Neural crest cell (in vitro differentiated cells): ENCODE measurements at regions not wholly inside any gene's neighbourhood (a gene's known extent, or its start where the extent isn't known, plus 50 kb on each side); places are given as distances from the start of the nearest gene placed in this dataset.

Source experiments
- DNase-seq: peaks from one replicate; pipeline ENCODE4 v3.0.0; 2021; ENCODE audit warnings: low read depth, mixed read lengths, low spot score
- H3K27ac Mint-ChIP-seq: one replicate; pipeline ENCODE4 v1.8.0; 2021; ENCODE audit warnings: mild to moderate bottlenecking, mixed read lengths; ENCODE audit not compliant: unreplicated experiment
- H3K27me3 Mint-ChIP-seq: 2 replicates; pipeline ENCODE4 v1.8.0; 2021; ENCODE audit warnings: low read depth, mild to moderate bottlenecking, mixed read lengths
- H3K36me3 Mint-ChIP-seq: 2 replicates; pipeline ENCODE4 v1.8.0; 2021; ENCODE audit warnings: low read depth, mild to moderate bottlenecking, mixed read lengths
- H3K4me1 Mint-ChIP-seq: 2 replicates; pipeline ENCODE4 v1.8.0; 2021; ENCODE audit warnings: mixed read lengths
- H3K4me3 Mint-ChIP-seq: one replicate; pipeline ENCODE4 v1.8.0; 2021; ENCODE audit warnings: mild to moderate bottlenecking, mixed read lengths
- H3K9me3 Mint-ChIP-seq: 2 replicates; pipeline ENCODE4 v1.8.0; 2021; ENCODE audit warnings: mixed read lengths
- CTCF ChIP-seq: fragments of 200-600 bp; sonication (generic); conservative IDR thresholded peaks from 2 replicates; pipeline ENCODE4 v1.5.0; 2021; ENCODE audit warnings: antibody characterized with exemption, mild to moderate bottlenecking

- no peaks in the 10 kb centered on the region for H3K27me3 Mint-ChIP-seq
- peaks cover 2% of the 10 kb centered on the region for H3K9me3 Mint-ChIP-seq
- H3K4me1 Mint-ChIP-seq, result no peaks in the 10 kb centered on the region
- no peak for DNase-seq
- TF ChIP-seq CTCF, result no peak
- no peak overlapping the region for H3K27ac Mint-ChIP-seq
- no peaks in the 10 kb centered on the region for H3K36me3 Mint-ChIP-seq
- no peak overlapping the region for H3K4me3 Mint-ChIP-seq
Observed at GRCh38 chr5:29309359-29309758, 1884.1 kb upstream of the CDH6 start.

- Mint-ChIP-seq H3K9me3 (peaks cover 2% of the 10 kb centered on the region), H3K27ac (no peak overlapping the region), H3K27me3 (no peaks in the 10 kb centered on the region), H3K36me3 (no peaks in the 10 kb centered on the region), H3K4me3 (no peak overlapping the region), H3K4me1 (no peaks in the 10 kb centered on the region)
- no peak for DNase-seq
- no peak for TF ChIP-seq CTCF
Observed at GRCh38 chr5:29307478-29307877, 1886.0 kb upstream of the CDH6 start.

GRCh38 chr5:29304545-29304944 lies 1888.9 kb upstream of the CDH6 start:
- H3K4me1 Mint-ChIP-seq, result no peaks in the 10 kb centered on the region
- DNase-seq, result no peak
- H3K4me3 Mint-ChIP-seq, result no peak overlapping the region
- no peaks in the 10 kb centered on the region for H3K36me3 Mint-ChIP-seq
- peaks cover 2% of the 10 kb centered on the region for H3K9me3 Mint-ChIP-seq
- H3K27me3 Mint-ChIP-seq, result no peaks in the 10 kb centered on the region
- H3K27ac Mint-ChIP-seq, result no peak overlapping the region
- no peak for TF ChIP-seq CTCF

- TF ChIP-seq CTCF, result no peak
- Mint-ChIP-seq H3K4me1 (no peaks in the 10 kb centered on the region), H3K27me3 (no peaks in the 10 kb centered on the region), H3K27ac (no peak overlapping the region), H3K4me3 (no peak overlapping the region), H3K9me3 (no peaks in the 10 kb centered on the region), H3K36me3 (no peaks in the 10 kb centered on the region)
- DNase-seq, result no peak
Observed at GRCh38 chr5:29296548-29296947, 1896.9 kb upstream of the CDH6 start.

- H3K4me3 Mint-ChIP-seq, result no peak overlapping the region
- no peaks in the 10 kb centered on the region for H3K27me3 Mint-ChIP-seq
- no peak overlapping the region for H3K27ac Mint-ChIP-seq
- no peaks in the 10 kb centered on the region for H3K9me3 Mint-ChIP-seq
- H3K4me1 Mint-ChIP-seq, result no peaks in the 10 kb centered on the region
- DNase-seq, result no peak
- TF ChIP-seq CTCF, result no peak
- H3K36me3 Mint-ChIP-seq, result no peaks in the 10 kb centered on the region
Observed at GRCh38 chr5:29277642-29278041, 1915.8 kb upstream of the CDH6 start.

- H3K27ac Mint-ChIP-seq, result no peak overlapping the region
- no peaks in the 10 kb centered on the region for H3K36me3 Mint-ChIP-seq
- DNase-seq, result no peak
- H3K4me1 Mint-ChIP-seq, result no peaks in the 10 kb centered on the region
- no peak for TF ChIP-seq CTCF
- H3K4me3 Mint-ChIP-seq, result no peak overlapping the region
- H3K9me3 Mint-ChIP-seq, result no peaks in the 10 kb centered on the region
- H3K27me3 Mint-ChIP-seq, result no peaks in the 10 kb centered on the region
Observed at GRCh38 chr5:29276371-29276770, 1917.1 kb upstream of the CDH6 start.
